ENCODE measurements at regions not wholly inside any gene's neighbourhood (a gene's known extent, or its start where the extent isn't known, plus 50 kb on each side); places are given as distances from the start of the nearest gene placed in this dataset.

DNA sequence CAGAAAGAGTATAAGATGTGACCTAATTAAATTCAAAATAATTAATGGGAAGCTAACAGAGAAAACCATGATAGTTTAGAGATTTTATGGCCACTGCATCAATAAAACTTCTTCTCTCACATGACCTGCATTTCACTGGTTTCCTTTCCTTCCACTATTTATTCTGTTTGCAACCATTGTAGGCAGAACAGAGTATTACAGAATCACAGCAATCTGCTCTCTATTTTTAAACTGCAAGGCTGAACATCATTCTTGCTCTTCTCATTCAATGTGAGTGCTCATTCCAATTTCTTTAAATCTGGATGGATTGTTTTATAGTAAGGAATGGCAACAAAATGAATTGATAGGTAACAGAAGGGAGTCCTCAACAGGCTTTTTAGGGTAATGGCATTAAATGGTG, 715.5 kb upstream of the RAB6C start:
- DNase-seq (ENCODE audit: low spot score) = no peak

DNA sequence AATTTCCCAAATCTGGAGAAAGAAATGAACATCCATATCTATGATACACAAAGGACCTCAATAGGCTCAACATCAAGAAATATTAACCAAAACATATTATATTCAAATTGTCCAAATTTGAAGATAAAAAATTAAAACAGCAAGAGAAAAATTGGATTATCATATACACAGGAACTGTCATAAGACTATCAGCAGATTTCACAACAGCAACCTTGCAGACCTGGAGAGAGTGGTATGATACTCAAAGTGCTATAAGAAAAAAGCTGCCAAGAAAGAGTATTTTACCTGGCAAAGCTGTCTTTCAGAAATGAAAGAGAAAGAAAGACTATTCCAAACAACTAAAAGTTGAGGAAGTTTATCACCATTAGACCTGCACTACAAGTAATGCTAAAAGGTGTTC, 711.9 kb upstream of the RAB6C start:
- Histone ChIP-seq H3K27ac (ENCODE audit: poor library complexity, severe bottlenecking) (no peak overlapping the region), H3K9me3 (ENCODE audit: severe bottlenecking) (no peaks in the 10 kb centered on the region), H3K4me3 (ENCODE audit: severe bottlenecking) (no peak overlapping the region), H3K27me3 (ENCODE audit: insufficient read depth, poor library complexity, severe bottlenecking) (no peaks in the 10 kb centered on the region), H3K4me1 (ENCODE audit: insufficient read depth, poor library complexity, severe bottlenecking) (no peaks in the 10 kb centered on the region), H3K36me3 (ENCODE audit: low read depth) (no peaks in the 10 kb centered on the region)
- DNase-seq (ENCODE audit: low spot score) = no peak
- ATAC-seq (ENCODE audit: low read depth) = no peak
- TF ChIP-seq CTCF (IDR thresholded peaks at IDR 0.05; ENCODE audit: poor library complexity, severe bottlenecking) = no peak

More for the DNA sequence above, 715.5 kb upstream of the RAB6C start:
- Histone ChIP-seq H3K36me3 (ENCODE audit: low read depth) (no peaks in the 10 kb centered on the region), H3K27ac (ENCODE audit: poor library complexity, severe bottlenecking) (no peak overlapping the region), H3K4me3 (ENCODE audit: severe bottlenecking) (no peak overlapping the region), H3K4me1 (ENCODE audit: insufficient read depth, poor library complexity, severe bottlenecking) (no peaks in the 10 kb centered on the region), H3K27me3 (ENCODE audit: insufficient read depth, poor library complexity, severe bottlenecking) (no peaks in the 10 kb centered on the region), H3K9me3 (ENCODE audit: severe bottlenecking) (no peaks in the 10 kb centered on the region)
- ATAC-seq (ENCODE audit: low read depth) = no peak
- no peak for TF ChIP-seq CTCF (IDR thresholded peaks at IDR 0.05; ENCODE audit: poor library complexity, severe bottlenecking)

- H3K27ac ChIP-seq (ENCODE audit: poor library complexity, severe bottlenecking) = no peak overlapping the region
- no peak for TF ChIP-seq CTCF (IDR thresholded peaks at IDR 0.05; ENCODE audit: poor library complexity, severe bottlenecking)
- H3K4me1 ChIP-seq (ENCODE audit: insufficient read depth, poor library complexity, severe bottlenecking) = no peaks in the 10 kb centered on the region
- no peaks in the 10 kb centered on the region for H3K36me3 ChIP-seq (ENCODE audit: low read depth)
- no peaks in the 10 kb centered on the region for H3K9me3 ChIP-seq (ENCODE audit: severe bottlenecking)
- no peak overlapping the region for H3K4me3 ChIP-seq (ENCODE audit: severe bottlenecking)
- no peak for DNase-seq (ENCODE audit: low spot score)
- H3K27me3 ChIP-seq (ENCODE audit: insufficient read depth, poor library complexity, severe bottlenecking) = no peaks in the 10 kb centered on the region
- no peak for ATAC-seq (ENCODE audit: low read depth)
Observed at GRCh38 chr2:129273266-129274037, 706.0 kb upstream of the RAB6C start.

DNA sequence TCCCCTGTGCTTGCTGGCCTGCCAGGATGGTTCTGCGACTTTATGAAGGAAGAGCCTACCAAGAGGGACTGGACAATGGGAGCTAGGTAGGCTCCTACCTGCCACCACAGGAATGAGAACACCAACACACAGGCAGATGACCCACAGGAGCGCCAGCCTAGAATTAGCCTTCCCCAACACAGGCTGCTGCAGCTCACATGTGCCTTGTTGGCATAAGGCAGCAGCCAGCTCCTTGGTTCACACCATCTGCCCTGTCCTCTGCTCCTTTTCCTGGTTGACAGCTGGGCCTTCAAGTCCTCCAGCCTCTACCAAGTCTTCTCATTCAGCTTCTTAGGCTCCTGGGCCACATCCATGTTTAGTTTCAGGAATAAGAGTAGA, 705.4 kb upstream of the RAB6C start:
- Histone ChIP-seq H3K27ac (ENCODE audit: poor library complexity, severe bottlenecking) (no peak overlapping the region), H3K4me1 (ENCODE audit: insufficient read depth, poor library complexity, severe bottlenecking) (no peaks in the 10 kb centered on the region), H3K27me3 (ENCODE audit: insufficient read depth, poor library complexity, severe bottlenecking) (no peaks in the 10 kb centered on the region), H3K36me3 (ENCODE audit: low read depth) (no peaks in the 10 kb centered on the region), H3K9me3 (ENCODE audit: severe bottlenecking) (no peaks in the 10 kb centered on the region), H3K4me3 (ENCODE audit: severe bottlenecking) (no peak overlapping the region)
- no peak for ATAC-seq (ENCODE audit: low read depth)
- DNase-seq (ENCODE audit: low spot score) = no peak
- TF ChIP-seq CTCF (IDR thresholded peaks at IDR 0.05; ENCODE audit: poor library complexity, severe bottlenecking) = no peak

DNA sequence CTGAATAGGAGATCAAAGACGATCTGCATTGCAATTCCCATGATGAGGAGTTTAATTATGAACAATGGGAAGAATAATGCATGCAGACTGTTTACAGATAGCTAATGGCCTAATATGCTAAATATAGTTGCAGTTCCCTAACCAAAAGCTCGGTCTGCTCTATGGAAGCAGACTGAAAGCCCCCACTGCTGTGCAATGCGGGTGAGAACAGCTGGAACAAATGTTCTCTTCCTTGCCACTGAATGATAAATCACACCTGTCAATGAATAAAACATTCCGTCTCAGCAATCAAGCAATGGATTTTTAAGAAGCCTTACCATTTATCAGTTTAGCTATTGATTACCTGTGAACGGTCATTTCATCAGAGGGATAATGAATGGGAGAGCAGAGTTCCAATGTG, 704.5 kb upstream of the RAB6C start:
- ATAC-seq (ENCODE audit: low read depth) = no peak
- no peaks in the 10 kb centered on the region for H3K36me3 ChIP-seq (ENCODE audit: low read depth)

More for the DNA sequence above, 704.5 kb upstream of the RAB6C start:
- Histone ChIP-seq H3K4me3 (ENCODE audit: severe bottlenecking) (no peak overlapping the region), H3K27me3 (ENCODE audit: insufficient read depth, poor library complexity, severe bottlenecking) (no peaks in the 10 kb centered on the region), H3K27ac (ENCODE audit: poor library complexity, severe bottlenecking) (no peak overlapping the region), H3K4me1 (ENCODE audit: insufficient read depth, poor library complexity, severe bottlenecking) (no peaks in the 10 kb centered on the region), H3K9me3 (ENCODE audit: severe bottlenecking) (no peaks in the 10 kb centered on the region)
- no peak for TF ChIP-seq CTCF (IDR thresholded peaks at IDR 0.05; ENCODE audit: poor library complexity, severe bottlenecking)
- DNase-seq (ENCODE audit: low spot score) = no peak
